SK-N-SH (cell line): ENCODE measurements at regions not wholly inside any gene's neighbourhood (a gene's known extent, or its start where the extent isn't known, plus 50 kb on each side); places are given as distances from the start of the nearest gene placed in this dataset.

ENCODE experiments used
- CHD2 ChIP-seq: fragments of 150-350 bp; IDR thresholded peaks from 2 replicates; pipeline ENCODE4 v1.6.1; 2018; ENCODE audit warnings: low read length; ENCODE audit not compliant: partially characterized antibody
- ELF1 ChIP-seq: IDR thresholded peaks from 2 replicates; pipeline ENCODE4 v1.4.0; 2012
- GATA2 ChIP-seq: sonication (generic); formaldehyde crosslinking; IDR thresholded peaks from 2 replicates; pipeline ENCODE4 v1.5.0; 2020; ENCODE audit warnings: mild to moderate bottlenecking, missing genetic modification reagents
- MXI1 ChIP-seq: IDR thresholded peaks from 2 replicates; pipeline ENCODE4 v1.6.1; 2012; ENCODE audit warnings: mild to moderate bottlenecking, low read depth, low read length, improper control_type of control experiment
- NRF1 ChIP-seq: IDR thresholded peaks from 2 replicates; pipeline ENCODE4 v1.6.1; 2012; ENCODE audit warnings: low read depth, mild to moderate bottlenecking, low read length
- POLR2AphosphoS5 ChIP-seq: IDR thresholded peaks from 2 replicates; pipeline ENCODE4 v1.6.1; 2012; ENCODE audit warnings: low read depth, low read length
- RXRA ChIP-seq: IDR thresholded peaks from 2 replicates; pipeline ENCODE4 v1.4.0; 2012; ENCODE audit warnings: low read depth, mild to moderate bottlenecking, borderline replicate concordance
- SIN3A ChIP-seq: IDR thresholded peaks from 2 replicates; pipeline ENCODE4 v1.6.1; 2012; ENCODE audit warnings: low read depth, mild to moderate bottlenecking, low read length, moderate library complexity, borderline replicate concordance
- ZBTB33 ChIP-seq: IDR thresholded peaks from 2 replicates; pipeline ENCODE4 v1.4.0; 2012; ENCODE audit warnings: low read depth, borderline replicate concordance
- TF ChIP-seq, protein P1 (sequence below): fragments of 200-600 bp; sonication (generic); IDR thresholded peaks from 2 replicates; pipeline ENCODE4 v1.6.1; 2017; ENCODE audit warnings: antibody characterized with exemption, mild to moderate bottlenecking, moderate library complexity
- TF ChIP-seq, protein P2 (sequence below): IDR thresholded peaks from 2 replicates; pipeline ENCODE4 v1.4.0; 2012; ENCODE audit warnings: low read depth
- TF ChIP-seq, protein P3 (sequence below): IDR thresholded peaks from 2 replicates; pipeline ENCODE4 v1.4.0; 2012; ENCODE audit warnings: low read depth, borderline replicate concordance

- TF ChIP-seq RXRA: no peak
- TF ChIP-seq GATA2 (CRISPR knock-in tag): no peak
- TF ChIP-seq, protein P1, sequence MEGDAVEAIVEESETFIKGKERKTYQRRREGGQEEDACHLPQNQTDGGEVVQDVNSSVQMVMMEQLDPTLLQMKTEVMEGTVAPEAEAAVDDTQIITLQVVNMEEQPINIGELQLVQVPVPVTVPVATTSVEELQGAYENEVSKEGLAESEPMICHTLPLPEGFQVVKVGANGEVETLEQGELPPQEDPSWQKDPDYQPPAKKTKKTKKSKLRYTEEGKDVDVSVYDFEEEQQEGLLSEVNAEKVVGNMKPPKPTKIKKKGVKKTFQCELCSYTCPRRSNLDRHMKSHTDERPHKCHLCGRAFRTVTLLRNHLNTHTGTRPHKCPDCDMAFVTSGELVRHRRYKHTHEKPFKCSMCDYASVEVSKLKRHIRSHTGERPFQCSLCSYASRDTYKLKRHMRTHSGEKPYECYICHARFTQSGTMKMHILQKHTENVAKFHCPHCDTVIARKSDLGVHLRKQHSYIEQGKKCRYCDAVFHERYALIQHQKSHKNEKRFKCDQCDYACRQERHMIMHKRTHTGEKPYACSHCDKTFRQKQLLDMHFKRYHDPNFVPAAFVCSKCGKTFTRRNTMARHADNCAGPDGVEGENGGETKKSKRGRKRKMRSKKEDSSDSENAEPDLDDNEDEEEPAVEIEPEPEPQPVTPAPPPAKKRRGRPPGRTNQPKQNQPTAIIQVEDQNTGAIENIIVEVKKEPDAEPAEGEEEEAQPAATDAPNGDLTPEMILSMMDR: no peak
- TF ChIP-seq POLR2AphosphoS5: no peak
- no peak for TF ChIP-seq ELF1
- TF ChIP-seq MXI1: no peak
- TF ChIP-seq ZBTB33: no peak
- TF ChIP-seq, protein P2, sequence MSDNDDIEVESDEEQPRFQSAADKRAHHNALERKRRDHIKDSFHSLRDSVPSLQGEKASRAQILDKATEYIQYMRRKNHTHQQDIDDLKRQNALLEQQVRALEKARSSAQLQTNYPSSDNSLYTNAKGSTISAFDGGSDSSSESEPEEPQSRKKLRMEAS: no peak
- no peak for TF ChIP-seq SIN3A
- no peak for TF ChIP-seq CHD2
- no peak for TF ChIP-seq NRF1
- TF ChIP-seq, protein P3, sequence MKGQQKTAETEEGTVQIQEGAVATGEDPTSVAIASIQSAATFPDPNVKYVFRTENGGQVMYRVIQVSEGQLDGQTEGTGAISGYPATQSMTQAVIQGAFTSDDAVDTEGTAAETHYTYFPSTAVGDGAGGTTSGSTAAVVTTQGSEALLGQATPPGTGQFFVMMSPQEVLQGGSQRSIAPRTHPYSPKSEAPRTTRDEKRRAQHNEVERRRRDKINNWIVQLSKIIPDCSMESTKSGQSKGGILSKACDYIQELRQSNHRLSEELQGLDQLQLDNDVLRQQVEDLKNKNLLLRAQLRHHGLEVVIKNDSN: no peak
Measured at GRCh38 chr5:153361735-153362409, 128.6 kb upstream of the GRIA1 start.
